MM.1S (cell line): ENCODE measurements at regions not wholly inside any gene's neighbourhood (a gene's known extent, or its start where the extent isn't known, plus 50 kb on each side); places are given as distances from the start of the nearest gene placed in this dataset.

Source experiments
- CTCF ChIP-seq: fragments of 300-600 bp; sonication (generic); IDR thresholded peaks from 2 replicates; pipeline ENCODE4 v1.5.1; 2016; ENCODE audit warnings: antibody characterized with exemption, low read length, mixed read lengths
- EZH2 ChIP-seq: fragments of 300-600 bp; sonication (generic); optimal IDR thresholded peaks from 2 replicates; pipeline ENCODE3; 2017; ENCODE audit warnings: low read depth, mild to moderate bottlenecking, antibody characterized with exemption, low read length, mixed read lengths

GRCh38 chr1:112079446-112079845 is 90.0 kb upstream of the KCND3 start:
- TF ChIP-seq CTCF (no peak), EZH2 (no peak)
